Thymus (tissue), 11 donors: ENCODE measurements at regions not wholly inside any gene's neighbourhood (a gene's known extent, or its start where the extent isn't known, plus 50 kb on each side); places are given as distances from the start of the nearest gene placed in this dataset.
"Not testable (repeated sequence)": the region's sequence is repeated elsewhere in the genome, so short reads cannot be mapped to it uniquely, and the experiment has no call there.

ENCODE experiments used
- DNase-seq, 9 donors: peaks; one replicate each; pipeline ENCODE4 v3.0.0-alpha.2; 2013; ENCODE audit warnings: low spot score in 9 of 9, low read depth in 6 of 9, missing footprints in 1 of 9
- H3K27ac ChIP-seq, 2 donors: one replicate each; pipeline ENCODE4 v1.5.1; 2013; ENCODE audit warnings: control low read depth in 1 of 2, low read depth in 1 of 2, low read length in 1 of 2, mild to moderate bottlenecking in 1 of 2, moderate library complexity in 1 of 2
- H3K27me3 ChIP-seq, 2 donors: one replicate each; pipeline ENCODE4 v1.5.1; 2013; ENCODE audit warnings: low read length in 1 of 2; ENCODE audit not compliant: control insufficient read depth in 2 of 2, insufficient read depth in 1 of 2
- H3K36me3 ChIP-seq, 2 donors: one replicate each; pipeline ENCODE4 v1.5.1; 2013; ENCODE audit warnings: low read length in 1 of 2, mild to moderate bottlenecking in 1 of 2, moderate library complexity in 1 of 2; ENCODE audit not compliant: control insufficient read depth in 2 of 2, insufficient read depth in 2 of 2
- H3K4me1 ChIP-seq, 2 donors: one replicate each; pipeline ENCODE4 v1.5.1; 2013; ENCODE audit warnings: low read length in 2 of 2; ENCODE audit not compliant: control insufficient read depth in 2 of 2, insufficient read depth in 2 of 2
- H3K4me3 ChIP-seq, 2 donors: one replicate each; pipeline ENCODE4 v1.5.1; 2013; ENCODE audit warnings: low read length in 2 of 2, control low read depth in 1 of 2, mild to moderate bottlenecking in 1 of 2
- H3K9me3 ChIP-seq, 2 donors: one replicate each; pipeline ENCODE4 v1.5.1; 2013; ENCODE audit warnings: low read length in 1 of 2, mild to moderate bottlenecking in 1 of 2; ENCODE audit not compliant: control insufficient read depth in 2 of 2, insufficient read depth in 1 of 2
- WGBS: extraction: QIAGEN DNeasy Blood & Tissue Kit; methylation state at CpG from one replicate; pipeline ENCODE4 v1.1.7; 2013; 5-methylcytosine and 5-hydroxymethylcytosine counted together
- donor health status: healthy.

DNA sequence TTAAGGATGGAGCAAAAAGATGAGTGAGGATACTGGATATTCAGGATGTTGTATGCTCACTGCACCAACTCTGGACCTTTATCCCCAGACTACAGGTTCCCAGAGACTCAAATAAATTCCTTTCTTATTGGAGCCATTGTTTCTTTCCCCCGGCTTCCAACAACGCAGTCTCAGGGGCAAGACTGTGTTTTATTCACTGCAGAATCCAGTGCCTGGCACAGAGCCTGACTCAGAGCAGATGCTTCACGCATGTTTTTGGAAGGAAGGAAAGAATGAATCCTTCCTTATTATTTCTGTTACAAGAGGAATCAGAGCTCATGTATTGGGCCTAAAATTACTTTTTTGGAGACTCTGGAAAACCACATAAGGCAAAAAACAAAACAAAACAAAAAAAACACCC, 96.0 kb upstream of the VGLL4 start:
- WGBS, result 96% methylated on average over 3 of the region's 3 CpGs
- no peaks in the 10 kb centered on the region for H3K27me3 ChIP-seq
- H3K4me1 ChIP-seq, result no peaks in the 10 kb centered on the region
- no peak for DNase-seq
- no peaks in the 10 kb centered on the region for H3K36me3 ChIP-seq
- no peak overlapping the region for H3K27ac ChIP-seq
- no peaks in the 10 kb centered on the region for H3K9me3 ChIP-seq
- H3K4me3 ChIP-seq, result no peak overlapping the region

GRCh38 chr3:11739123-11739522, 95.4 kb upstream of the VGLL4 start:
- Histone ChIP-seq H3K27ac (no peak overlapping the region), H3K4me1 (no peaks in the 10 kb centered on the region), H3K27me3 (no peaks in the 10 kb centered on the region), H3K9me3 (no peaks in the 10 kb centered on the region), H3K36me3 (no peaks in the 10 kb centered on the region), H3K4me3 (no peak overlapping the region)
- no peak for DNase-seq
- WGBS, result 97% methylated on average over 2 of the region's 2 CpGs

- 95% methylated on average over 7 of the region's 7 CpGs for WGBS
- Histone ChIP-seq H3K27ac (no peak overlapping the region), H3K27me3 (no peaks in the 10 kb centered on the region), H3K36me3 (no peaks in the 10 kb centered on the region), H3K9me3 (no peaks in the 10 kb centered on the region), H3K4me1 (no peaks in the 10 kb centered on the region), H3K4me3 (no peak overlapping the region)
- DNase-seq, result no peak
Measured at GRCh38 chr3:11737742-11738141, 94.0 kb upstream of the VGLL4 start.

GRCh38 chr3:11736136-11736833, 92.6 kb upstream of the VGLL4 start:
- Histone ChIP-seq H3K36me3 (no peaks in the 10 kb centered on the region), H3K27ac (no peak overlapping the region), H3K27me3 (no peaks in the 10 kb centered on the region), H3K9me3 (no peaks in the 10 kb centered on the region), H3K4me1 (no peaks in the 10 kb centered on the region), H3K4me3 (no peak overlapping the region)
- WGBS, result 89% methylated on average over 9 of the region's 9 CpGs
- no peak for DNase-seq

GRCh38 chr3:11735638-11736037, 91.9 kb upstream of the VGLL4 start:
- DNase-seq, result no peak
- Histone ChIP-seq H3K4me1 (no peaks in the 10 kb centered on the region), H3K9me3 (no peaks in the 10 kb centered on the region), H3K4me3 (no peak overlapping the region), H3K27me3 (no peaks in the 10 kb centered on the region), H3K36me3 (no peaks in the 10 kb centered on the region), H3K27ac (no peak overlapping the region)
- 74% methylated on average over 6 of the region's 6 CpGs for WGBS

DNA sequence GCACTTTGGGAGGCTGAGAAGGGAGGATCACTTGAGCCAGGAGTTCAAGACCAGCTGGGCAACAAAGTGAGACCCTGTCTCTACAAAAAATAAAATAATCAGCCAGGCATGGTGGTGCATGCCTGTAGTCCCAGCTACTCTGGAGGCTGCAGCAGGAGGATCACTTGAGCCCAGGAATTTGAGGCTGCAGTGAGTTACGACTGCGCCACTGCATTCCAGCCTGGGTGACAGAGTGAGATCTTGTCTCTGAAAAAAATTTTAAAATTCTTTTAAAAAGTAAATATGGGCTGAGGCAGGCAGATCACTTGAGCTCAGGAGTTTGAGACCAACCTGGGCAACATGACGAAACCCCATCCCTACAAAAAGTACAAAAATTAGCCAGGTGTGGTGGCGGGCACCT, 91.4 kb upstream of the VGLL4 start:
- H3K27me3 ChIP-seq, H3K9me3 ChIP-seq, H3K4me1 ChIP-seq, H3K27ac ChIP-seq, DNase-seq, H3K4me3 ChIP-seq, H3K36me3 ChIP-seq: not testable (repeated sequence)
- WGBS, result 98% methylated on average over 4 of the region's 4 CpGs

DNA sequence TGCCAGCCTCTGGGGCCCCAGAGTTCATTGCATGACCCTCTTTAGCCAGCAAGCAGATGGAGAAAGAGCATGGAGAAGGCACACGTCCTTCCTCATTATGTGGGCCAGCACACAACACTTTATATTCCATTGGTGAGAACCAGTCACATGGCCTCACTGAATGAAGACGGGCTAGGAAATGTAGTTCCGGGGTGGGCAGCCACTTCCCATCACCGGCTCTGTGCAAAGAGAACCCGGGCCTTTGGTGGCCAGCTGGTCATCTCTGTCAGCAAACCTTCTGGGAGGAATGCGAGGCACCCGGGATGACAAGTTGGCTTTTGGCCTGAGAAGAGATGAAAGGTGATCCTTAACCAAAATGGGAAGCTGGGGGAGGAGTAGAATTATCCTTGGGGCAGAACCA, 90.2 kb upstream of the VGLL4 start:
- WGBS, result 96% methylated on average over 7 of the region's 7 CpGs

DNA sequence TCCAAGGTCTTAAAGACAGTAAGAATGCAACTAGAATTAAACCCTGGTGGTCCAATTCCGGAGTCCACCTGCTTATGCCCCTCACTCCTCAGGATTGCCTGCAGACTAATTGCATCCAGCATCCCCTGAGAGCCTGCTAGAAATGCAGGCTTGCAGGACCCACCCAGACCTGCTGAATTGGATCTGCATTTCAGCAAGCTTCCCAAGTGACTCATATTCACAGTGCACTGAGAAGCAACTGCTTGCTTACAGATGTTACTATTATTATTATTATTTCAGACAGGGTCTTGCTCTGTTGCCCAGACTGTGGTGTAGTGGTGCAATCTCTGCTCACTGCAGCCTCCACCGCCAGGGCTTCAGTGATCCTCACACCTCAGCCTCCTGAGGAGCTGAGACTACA, 83.5 kb upstream of the VGLL4 start:
- no peaks in the 10 kb centered on the region for H3K4me1 ChIP-seq
- H3K27me3 ChIP-seq, result peaks cover 0 to 10% of the 10 kb centered on the region in 2 donors
- no peaks in the 10 kb centered on the region for H3K9me3 ChIP-seq
- no peak overlapping the region for H3K27ac ChIP-seq
- no peak for DNase-seq
- 94% methylated on average over 2 of the region's 2 CpGs for WGBS
- H3K4me3 ChIP-seq, result no peak overlapping the region
- H3K36me3 ChIP-seq, result no peaks in the 10 kb centered on the region

More for the DNA sequence above, 90.2 kb upstream of the VGLL4 start:
- no peaks in the 10 kb centered on the region for H3K27me3 ChIP-seq
- no peaks in the 10 kb centered on the region for H3K9me3 ChIP-seq
- no peak overlapping the region for H3K4me3 ChIP-seq
- H3K27ac ChIP-seq, result no peak overlapping the region
- DNase-seq, result no peak
- no peaks in the 10 kb centered on the region for H3K36me3 ChIP-seq
- H3K4me1 ChIP-seq, result no peaks in the 10 kb centered on the region

DNA sequence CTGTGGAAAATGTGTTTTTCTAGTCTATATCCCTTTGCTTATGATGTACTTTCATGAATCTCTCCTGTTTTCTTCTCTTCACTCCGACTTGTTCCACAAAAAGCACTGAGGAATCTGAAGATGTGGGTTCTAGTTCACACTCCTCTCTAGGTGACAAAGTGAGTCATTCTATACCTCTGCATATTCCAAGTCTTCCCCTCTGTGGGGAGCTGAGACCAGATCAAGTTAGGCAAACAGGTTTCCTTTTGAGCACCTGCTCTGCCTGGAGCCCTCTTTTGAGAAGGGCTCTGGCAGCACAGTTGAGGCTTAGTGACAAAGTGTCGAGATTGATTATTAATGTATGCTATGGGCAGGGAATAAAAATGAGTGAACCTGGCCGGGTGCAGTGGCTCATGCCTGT, 82.4 kb upstream of the VGLL4 start:
- no peak for DNase-seq
- no peak overlapping the region for H3K27ac ChIP-seq
- no peaks in the 10 kb centered on the region for H3K36me3 ChIP-seq
- no peaks in the 10 kb centered on the region for H3K4me1 ChIP-seq
- peaks cover 3 to 17% of the 10 kb centered on the region in 2 donors for H3K27me3 ChIP-seq
- H3K9me3 ChIP-seq, result no peaks in the 10 kb centered on the region
- no peak overlapping the region for H3K4me3 ChIP-seq
- WGBS, result 94% methylated on average over 3 of the region's 3 CpGs

DNA sequence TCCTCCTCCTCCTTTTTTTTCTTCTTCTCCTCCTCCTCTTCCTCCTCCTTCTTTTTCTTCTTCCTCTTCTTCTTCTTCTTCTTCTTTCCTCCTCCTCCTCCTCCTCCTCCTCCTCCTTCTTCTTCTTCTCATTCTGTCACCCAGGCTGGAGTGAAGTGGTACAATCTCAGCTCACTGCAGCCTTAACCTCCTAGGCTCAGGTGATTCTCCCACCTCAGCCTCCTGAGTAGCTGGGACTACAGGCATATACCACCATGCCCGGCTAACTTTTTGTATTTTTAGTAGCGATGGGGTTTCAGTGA, 81.6 kb upstream of the VGLL4 start:
- WGBS, result 96% methylated on average over 2 of the region's 2 CpGs
- not testable (repeated sequence) for H3K4me3 ChIP-seq, H3K27ac ChIP-seq, DNase-seq, H3K4me1 ChIP-seq, H3K36me3 ChIP-seq, H3K9me3 ChIP-seq
- H3K27me3 ChIP-seq, result peaks cover 3 to 26% of the 10 kb centered on the region in 2 donors
